Limb (tissue), 2 donors: ENCODE measurements at regions not wholly inside any gene's neighbourhood (a gene's known extent, or its start where the extent isn't known, plus 50 kb on each side); places are given as distances from the start of the nearest gene placed in this dataset.
"Not testable (repeated sequence)": the region's sequence is repeated elsewhere in the genome, so short reads cannot be mapped to it uniquely, and the experiment has no call there.

ENCODE experiments used
- DNase-seq, 2 donors: peaks; one replicate each; pipeline ENCODE4 v3.0.0-alpha.2; 2016; ENCODE audit errors: extremely low spot score in 2 of 2

GRCh38 chr2:8433390-8433789 lies 248.5 kb upstream of the ID2 start:
- DNase-seq = no peak

- DNase-seq = no peak
These were observed 246.2 kb upstream of the ID2 start for GRCh38 chr2:8435608-8436007.

GRCh38 chr2:8436585-8436984 lies 245.3 kb upstream of the ID2 start:
- no peak for DNase-seq

- no peak for DNase-seq
These were observed 244.5 kb upstream of the ID2 start for GRCh38 chr2:8437228-8437948.

GRCh38 chr2:8437949-8438400 lies 243.9 kb upstream of the ID2 start:
- DNase-seq = no peak

GRCh38 chr2:8438476-8438875 lies 243.4 kb upstream of the ID2 start:
- DNase-seq = no peak

GRCh38 chr2:8438996-8439395 lies 242.9 kb upstream of the ID2 start:
- no peak for DNase-seq

GRCh38 chr2:8440029-8440778 lies 241.7 kb upstream of the ID2 start:
- DNase-seq = no peak

- no peak for DNase-seq
These were observed 240.5 kb upstream of the ID2 start for GRCh38 chr2:8441371-8441770.

GRCh38 chr2:8441986-8442385 lies 239.9 kb upstream of the ID2 start:
- no peak for DNase-seq

GRCh38 chr2:8442833-8443486 lies 238.9 kb upstream of the ID2 start:
- no peak for DNase-seq

- DNase-seq = no peak
These were observed 236.3 kb upstream of the ID2 start for GRCh38 chr2:8445580-8445979.

GRCh38 chr2:8446751-8447150 lies 235.1 kb upstream of the ID2 start:
- not testable (repeated sequence) for DNase-seq

GRCh38 chr2:8447610-8448221 lies 234.1 kb upstream of the ID2 start:
- no peak for DNase-seq

GRCh38 chr2:8448824-8449556 lies 232.9 kb upstream of the ID2 start:
- no peak for DNase-seq

GRCh38 chr2:8451273-8451672 lies 230.6 kb upstream of the ID2 start:
- no peak for DNase-seq

GRCh38 chr2:8452296-8452695 lies 229.6 kb upstream of the ID2 start:
- DNase-seq = no peak

- DNase-seq = no peak
These were observed 228.6 kb upstream of the ID2 start for GRCh38 chr2:8452979-8453903.

GRCh38 chr2:8453904-8454302 lies 228.0 kb upstream of the ID2 start:
- no peak for DNase-seq

- no peak for DNase-seq
These were observed 227.1 kb upstream of the ID2 start for GRCh38 chr2:8454797-8455196.
